Activated T-helper 17 cell treated with anti-CD3 and anti-CD28 coated beads, Interleukin-2, amount 50 U/mL, for 72 hours (primary cell): ENCODE measurements at regions not wholly inside any gene's neighbourhood (a gene's known extent, or its start where the extent isn't known, plus 50 kb on each side); places are given as distances from the start of the nearest gene placed in this dataset.

Source experiments
- ATAC-seq: fragments of 150-1000 bp; cut with Tn5 transposase; replicated peaks from 2 replicates; pipeline ENCODE4 v1.10.0; 2021; ENCODE audit warnings: mild to moderate bottlenecking, moderate library complexity
- H3K27ac Mint-ChIP-seq: one replicate; pipeline ENCODE4 v1.8.0; 2022; ENCODE audit warnings: mixed read lengths
- H3K27me3 Mint-ChIP-seq: one replicate; pipeline ENCODE4 v1.8.0; 2022; ENCODE audit warnings: mixed read lengths
- H3K36me3 Mint-ChIP-seq: one replicate; pipeline ENCODE4 v1.8.0; 2022; ENCODE audit warnings: low read depth, mild to moderate bottlenecking, mixed read lengths
- H3K4me1 Mint-ChIP-seq: one replicate; pipeline ENCODE4 v1.8.0; 2022; ENCODE audit warnings: mixed read lengths
- H3K4me3 Mint-ChIP-seq: one replicate; pipeline ENCODE4 v1.8.0; 2022; ENCODE audit warnings: mild to moderate bottlenecking, mixed read lengths
- H3K9me3 Mint-ChIP-seq: one replicate; pipeline ENCODE4 v1.8.0; 2022; ENCODE audit warnings: mixed read lengths

DNA sequence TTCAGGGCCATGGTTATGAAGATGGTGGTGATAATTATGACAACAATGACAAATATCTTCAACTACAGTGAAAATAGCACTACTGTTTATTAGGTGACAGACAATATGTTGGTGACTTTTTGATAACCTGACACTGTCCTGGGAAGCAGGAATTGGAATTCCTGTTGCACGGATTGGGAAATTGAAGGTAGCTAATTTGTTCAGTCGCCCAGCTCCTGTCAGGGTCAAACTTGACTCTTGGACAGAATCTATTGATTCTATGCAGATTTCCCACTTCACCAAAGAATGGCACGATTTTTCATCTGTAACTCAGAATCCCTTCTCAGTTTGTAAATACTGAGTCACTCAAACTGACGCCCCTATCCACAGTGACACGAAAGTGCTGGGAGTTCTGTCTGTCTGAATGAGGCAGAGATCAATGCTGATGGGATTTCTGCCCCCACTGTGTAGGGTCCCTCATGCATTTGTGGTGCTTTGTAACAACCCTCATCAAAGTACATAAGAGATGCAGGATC lies 779.5 kb upstream of the ID2 start:
- Mint-ChIP-seq H3K4me1 (peaks cover 7% of the 10 kb centered on the region), H3K4me3 (no peak overlapping the region), H3K9me3 (no peaks in the 10 kb centered on the region), H3K27ac (no peak overlapping the region), H3K36me3 (no peaks in the 10 kb centered on the region), H3K27me3 (peaks cover 22% of the 10 kb centered on the region)
- no peak for ATAC-seq

DNA sequence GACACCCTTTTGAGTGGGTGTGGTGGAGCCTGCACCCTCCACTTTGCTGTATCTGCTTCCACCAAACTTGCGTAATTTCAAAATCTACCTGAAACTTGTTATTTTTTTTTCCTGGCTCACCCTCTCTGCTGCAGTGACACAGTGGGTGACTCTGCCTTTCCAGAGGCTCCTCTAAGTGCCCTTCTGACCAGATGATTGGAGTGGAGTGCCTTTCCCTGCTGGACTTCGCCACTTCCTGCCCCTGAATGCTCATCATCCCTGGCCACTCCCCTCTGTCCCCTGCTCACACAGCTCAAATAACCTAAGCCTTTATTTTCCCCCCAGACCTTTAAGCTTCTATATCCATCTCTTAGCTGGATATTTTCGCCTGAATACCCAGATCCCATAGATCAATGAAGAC lies 777.5 kb upstream of the ID2 start:
- no peak for ATAC-seq
- Mint-ChIP-seq H3K4me1 (peaks cover 3% of the 10 kb centered on the region), H3K9me3 (no peaks in the 10 kb centered on the region), H3K27ac (no peak overlapping the region), H3K27me3 (peaks cover 16% of the 10 kb centered on the region), H3K4me3 (no peak overlapping the region), H3K36me3 (no peaks in the 10 kb centered on the region)

DNA sequence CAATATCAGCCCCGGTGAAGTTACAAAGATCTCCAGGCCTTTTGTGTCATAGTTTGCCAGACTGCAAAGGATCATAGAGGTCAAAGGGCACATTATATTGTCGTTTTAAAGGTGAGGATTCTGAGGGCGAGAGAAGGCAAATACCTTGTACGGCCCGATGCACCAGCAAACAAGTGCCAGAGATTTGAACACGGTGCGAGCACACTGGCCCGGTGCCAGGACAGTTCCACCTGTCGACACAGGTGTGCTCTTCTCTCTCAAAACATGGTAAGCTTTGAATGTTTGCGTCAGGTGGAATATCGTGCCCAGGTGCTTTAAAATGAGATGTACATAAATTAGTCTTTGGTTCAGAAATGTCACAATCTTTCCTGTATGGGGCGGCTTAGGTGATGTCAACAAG lies 776.1 kb upstream of the ID2 start:
- Mint-ChIP-seq H3K27me3 (peaks cover 16% of the 10 kb centered on the region), H3K27ac (no peak overlapping the region), H3K36me3 (no peaks in the 10 kb centered on the region), H3K4me3 (no peak overlapping the region), H3K4me1 (no peaks in the 10 kb centered on the region), H3K9me3 (no peaks in the 10 kb centered on the region)
- ATAC-seq = no peak

DNA sequence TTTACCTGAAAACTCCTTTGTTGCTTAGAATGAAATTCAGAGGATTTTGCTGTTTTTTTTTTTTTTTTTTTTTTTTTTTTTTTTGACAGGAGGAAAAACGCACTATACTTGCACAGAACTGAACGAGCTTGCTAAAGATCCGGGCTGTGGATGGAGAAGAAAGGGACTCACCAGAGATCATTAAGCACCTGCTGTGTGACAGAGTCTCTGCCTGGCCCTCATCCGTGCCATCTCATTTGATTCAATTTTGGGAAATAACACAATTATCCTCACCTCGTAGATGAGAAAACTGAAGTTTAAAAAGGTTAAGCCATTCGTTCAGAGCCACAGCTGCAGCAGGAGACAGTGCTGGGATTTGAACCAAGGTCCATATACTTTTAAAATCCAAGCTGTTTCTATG lies 775.4 kb upstream of the ID2 start:
- Mint-ChIP-seq H3K9me3 (no peaks in the 10 kb centered on the region), H3K27me3 (peaks cover 16% of the 10 kb centered on the region), H3K4me3 (no peak overlapping the region), H3K27ac (no peak overlapping the region), H3K4me1 (no peaks in the 10 kb centered on the region), H3K36me3 (no peaks in the 10 kb centered on the region)
- no peak for ATAC-seq

DNA sequence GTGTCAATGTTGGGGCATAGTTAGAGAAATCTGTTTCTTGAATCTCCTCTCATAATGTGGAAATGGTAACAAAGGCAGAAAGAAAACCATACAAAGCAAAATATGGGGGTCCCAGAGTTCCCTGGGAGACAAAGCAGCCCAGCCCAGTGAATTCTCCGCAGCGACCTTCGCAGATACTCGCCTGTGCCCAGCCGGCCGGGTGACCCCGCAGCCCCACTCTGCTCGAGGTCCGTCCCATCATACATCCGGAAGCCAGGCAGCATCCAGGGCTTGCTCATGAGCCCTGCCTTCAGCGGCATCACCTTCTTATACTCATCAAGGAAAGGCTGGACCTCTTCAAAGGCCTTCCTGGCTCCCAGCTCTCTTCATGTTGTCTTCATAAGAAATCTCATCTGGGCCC lies 774.8 kb upstream of the ID2 start:
- H3K27ac Mint-ChIP-seq = no peak overlapping the region
- no peak overlapping the region for H3K4me3 Mint-ChIP-seq
- no peak for ATAC-seq
- peaks cover 16% of the 10 kb centered on the region for H3K27me3 Mint-ChIP-seq
- no peaks in the 10 kb centered on the region for H3K9me3 Mint-ChIP-seq
- H3K36me3 Mint-ChIP-seq = no peaks in the 10 kb centered on the region
- no peaks in the 10 kb centered on the region for H3K4me1 Mint-ChIP-seq

DNA sequence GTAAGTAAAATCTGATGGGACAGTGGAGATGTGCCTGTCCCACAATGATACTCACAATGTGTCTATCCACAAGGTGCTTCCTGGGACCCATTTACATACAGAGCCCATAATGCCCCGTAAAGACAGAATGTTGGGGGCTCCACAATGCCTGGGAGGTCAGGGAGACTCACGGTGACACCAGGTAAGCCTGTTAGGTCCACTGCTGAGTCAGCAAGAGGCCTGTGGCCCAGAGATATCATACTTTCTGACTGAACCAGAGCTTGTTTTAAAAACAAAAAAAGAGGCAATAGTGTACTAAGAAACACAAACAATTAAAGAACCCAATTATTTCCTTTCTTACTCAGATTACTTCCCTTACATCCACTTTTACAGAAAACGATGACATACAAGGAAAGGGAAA lies 771.1 kb upstream of the ID2 start:
- Mint-ChIP-seq H3K9me3 (no peaks in the 10 kb centered on the region), H3K4me1 (no peaks in the 10 kb centered on the region), H3K27ac (no peak overlapping the region), H3K4me3 (no peak overlapping the region), H3K27me3 (no peaks in the 10 kb centered on the region), H3K36me3 (no peaks in the 10 kb centered on the region)
- ATAC-seq = no peak

DNA sequence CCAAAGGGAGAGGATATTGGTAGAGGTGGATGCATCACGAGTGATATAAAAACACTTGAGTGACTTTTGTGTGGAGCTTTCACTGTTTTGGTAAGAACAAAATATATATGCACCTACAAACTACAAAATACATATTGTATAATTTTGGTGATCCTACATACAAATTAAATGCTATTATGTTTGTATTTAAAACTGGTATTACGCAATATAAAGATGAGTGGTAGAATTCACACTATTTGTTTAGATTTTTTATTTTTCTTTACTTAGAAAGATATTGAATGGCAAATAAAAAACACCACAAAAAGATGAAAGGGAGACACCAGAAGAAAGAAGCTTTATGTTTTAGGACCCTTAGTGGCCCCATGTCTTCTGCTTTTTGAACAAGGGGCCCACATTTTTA lies 770.7 kb upstream of the ID2 start:
- no peaks in the 10 kb centered on the region for H3K36me3 Mint-ChIP-seq
- no peaks in the 10 kb centered on the region for H3K9me3 Mint-ChIP-seq
- H3K27me3 Mint-ChIP-seq = no peaks in the 10 kb centered on the region
- H3K4me1 Mint-ChIP-seq = no peaks in the 10 kb centered on the region
- no peak for ATAC-seq
- H3K4me3 Mint-ChIP-seq = no peak overlapping the region
- no peak overlapping the region for H3K27ac Mint-ChIP-seq

DNA sequence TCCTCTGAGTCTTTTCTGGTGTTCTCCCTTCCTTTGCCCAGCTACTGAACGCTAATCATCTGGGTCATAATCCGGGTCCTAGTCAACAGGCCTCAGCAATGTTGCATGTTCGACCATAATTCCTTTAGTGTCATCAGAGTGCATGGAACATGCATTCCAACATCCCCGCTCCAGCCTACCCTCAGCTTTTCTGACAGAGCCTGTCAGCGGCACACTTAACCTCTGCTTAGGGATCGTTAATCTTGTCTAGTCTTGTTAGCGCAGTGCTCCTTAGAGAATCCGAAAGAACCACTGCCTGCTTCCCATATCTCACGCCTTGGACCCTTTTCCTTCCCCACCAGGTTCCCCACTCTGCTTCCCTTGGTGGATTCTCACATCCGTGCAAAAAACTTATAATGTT lies 767.9 kb upstream of the ID2 start:
- no peak overlapping the region for H3K27ac Mint-ChIP-seq
- no peaks in the 10 kb centered on the region for H3K9me3 Mint-ChIP-seq
- no peaks in the 10 kb centered on the region for H3K4me1 Mint-ChIP-seq
- H3K36me3 Mint-ChIP-seq = no peaks in the 10 kb centered on the region
- ATAC-seq = no peak
- H3K27me3 Mint-ChIP-seq = no peaks in the 10 kb centered on the region
- H3K4me3 Mint-ChIP-seq = no peak overlapping the region

DNA sequence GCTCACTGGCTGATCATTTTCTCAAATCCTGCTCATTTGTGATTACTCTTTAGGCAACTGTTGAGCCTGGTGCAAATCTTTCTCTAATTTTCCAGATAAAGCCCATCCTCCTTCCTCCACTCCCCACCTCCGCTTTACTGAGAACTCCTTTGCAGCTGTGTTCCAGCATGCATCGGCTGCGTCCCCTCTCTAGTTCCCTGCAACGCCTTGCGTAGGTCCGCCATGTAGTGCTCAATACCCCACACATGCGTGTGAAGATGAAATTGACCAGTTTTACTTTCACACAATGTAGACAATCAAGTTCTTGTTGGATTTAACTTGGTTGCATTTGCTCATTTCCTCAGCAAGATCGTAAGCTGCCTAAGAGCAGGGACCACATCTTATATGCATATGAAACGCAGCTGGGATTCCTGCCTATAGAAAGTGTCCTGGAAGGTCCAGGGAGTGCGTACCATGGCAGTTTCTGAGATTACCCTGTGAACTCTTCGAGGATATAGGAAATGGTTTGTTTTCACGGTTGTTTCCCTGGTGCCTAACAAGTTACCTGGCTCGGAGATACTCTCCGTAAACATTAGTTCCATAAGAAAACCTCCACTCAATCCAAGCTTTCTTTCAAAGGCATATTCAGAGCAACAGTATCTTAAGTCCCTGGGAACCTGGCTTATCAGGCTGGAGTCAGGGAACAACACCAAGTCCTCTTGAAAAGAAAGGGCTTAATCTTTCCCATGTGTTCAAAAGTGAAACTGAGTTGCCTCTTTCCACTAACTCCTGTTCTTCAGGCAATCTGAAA lies 766.4 kb upstream of the ID2 start:
- no peaks in the 10 kb centered on the region for H3K27me3 Mint-ChIP-seq
- no peak overlapping the region for H3K4me3 Mint-ChIP-seq
- H3K36me3 Mint-ChIP-seq = no peaks in the 10 kb centered on the region
- H3K27ac Mint-ChIP-seq = no peak overlapping the region
- no peak for ATAC-seq
- no peaks in the 10 kb centered on the region for H3K9me3 Mint-ChIP-seq
- H3K4me1 Mint-ChIP-seq = no peaks in the 10 kb centered on the region

DNA sequence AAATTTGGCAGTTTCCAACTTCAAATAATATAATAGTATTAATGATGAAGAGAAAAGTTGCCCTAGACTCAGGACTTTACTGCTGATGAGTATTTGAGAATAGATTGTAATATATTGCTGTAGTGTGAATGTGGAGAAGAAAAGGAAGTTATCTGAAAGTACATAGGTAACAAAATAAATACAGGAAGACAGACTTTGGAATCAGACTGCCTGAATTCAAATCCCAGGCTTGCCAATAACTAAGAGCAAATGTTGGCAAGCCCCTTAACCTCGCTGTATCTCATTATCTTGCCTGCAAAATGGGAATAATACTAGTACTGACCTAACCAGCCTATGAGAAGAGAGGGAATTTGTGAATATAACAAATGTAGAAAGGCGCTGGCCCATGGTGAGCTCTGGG lies 765.2 kb upstream of the ID2 start:
- no peaks in the 10 kb centered on the region for H3K4me1 Mint-ChIP-seq
- no peaks in the 10 kb centered on the region for H3K27me3 Mint-ChIP-seq
- H3K9me3 Mint-ChIP-seq = no peaks in the 10 kb centered on the region
- H3K36me3 Mint-ChIP-seq = no peaks in the 10 kb centered on the region
- ATAC-seq = no peak
- H3K27ac Mint-ChIP-seq = no peak overlapping the region
- H3K4me3 Mint-ChIP-seq = no peak overlapping the region

DNA sequence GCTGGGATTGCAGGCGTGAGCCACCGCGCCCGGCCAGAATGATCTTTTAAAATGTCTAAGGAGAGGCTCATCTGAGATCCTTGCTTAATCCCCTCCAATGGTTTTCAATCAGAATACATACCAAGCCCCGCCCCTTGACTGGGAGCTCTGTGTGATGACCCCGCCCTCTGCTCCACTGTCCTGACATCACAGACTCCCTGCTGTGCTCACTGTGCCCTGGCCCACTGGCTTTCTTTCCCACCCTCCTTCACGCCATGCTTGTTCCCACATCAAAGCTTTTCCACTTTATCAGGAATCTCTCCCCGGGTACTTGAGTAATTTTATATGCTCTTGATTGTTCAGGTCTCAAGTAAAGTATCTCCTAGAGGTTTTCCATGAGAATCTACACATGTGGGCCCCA lies 762.3 kb upstream of the ID2 start:
- ATAC-seq = no peak
- no peaks in the 10 kb centered on the region for H3K9me3 Mint-ChIP-seq
- no peak overlapping the region for H3K27ac Mint-ChIP-seq
- H3K27me3 Mint-ChIP-seq = no peaks in the 10 kb centered on the region
- H3K36me3 Mint-ChIP-seq = no peaks in the 10 kb centered on the region
- no peaks in the 10 kb centered on the region for H3K4me1 Mint-ChIP-seq
- H3K4me3 Mint-ChIP-seq = no peak overlapping the region

DNA sequence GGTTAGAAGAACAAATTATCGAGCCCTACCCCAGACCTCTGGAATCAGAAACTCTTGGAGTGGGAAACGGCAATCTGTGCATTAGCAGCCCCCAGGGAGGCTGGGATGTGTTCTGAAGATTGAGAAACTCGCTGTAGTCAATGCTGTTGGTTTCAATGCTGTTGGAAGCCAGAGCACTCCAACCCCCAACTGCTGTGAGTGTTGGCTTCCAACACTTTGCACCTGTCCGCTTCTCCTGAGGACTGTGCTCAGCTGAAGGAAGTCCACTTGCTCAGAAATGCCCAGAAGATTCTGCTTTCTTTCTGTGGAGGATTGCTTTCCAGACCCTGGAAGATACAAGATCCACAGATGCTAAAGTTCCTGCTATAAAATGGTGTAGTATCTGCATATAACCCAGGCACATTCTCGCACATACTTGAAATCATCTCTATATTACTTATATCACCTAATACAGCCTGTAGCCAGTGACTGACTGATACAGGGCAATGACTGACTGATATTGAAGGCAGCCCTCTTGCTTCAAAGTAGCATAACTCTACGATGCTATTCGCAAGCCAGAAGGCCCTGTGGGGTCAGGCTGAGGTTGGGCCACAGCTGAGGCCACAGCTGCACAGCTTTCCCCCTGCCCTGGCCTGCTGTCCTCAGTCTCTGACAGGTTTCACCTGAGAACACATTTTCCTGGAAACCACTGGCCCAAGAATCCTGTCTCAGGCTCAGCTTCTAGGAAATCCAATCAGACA lies 757.7 kb upstream of the ID2 start:
- Mint-ChIP-seq H3K27me3 (peaks cover 3% of the 10 kb centered on the region), H3K27ac (no peak overlapping the region), H3K4me1 (no peaks in the 10 kb centered on the region), H3K36me3 (no peaks in the 10 kb centered on the region), H3K4me3 (peak overlapping the region; percentile 9), H3K9me3 (peaks cover 1% of the 10 kb centered on the region)
- ATAC-seq = peak; percentile 54

DNA sequence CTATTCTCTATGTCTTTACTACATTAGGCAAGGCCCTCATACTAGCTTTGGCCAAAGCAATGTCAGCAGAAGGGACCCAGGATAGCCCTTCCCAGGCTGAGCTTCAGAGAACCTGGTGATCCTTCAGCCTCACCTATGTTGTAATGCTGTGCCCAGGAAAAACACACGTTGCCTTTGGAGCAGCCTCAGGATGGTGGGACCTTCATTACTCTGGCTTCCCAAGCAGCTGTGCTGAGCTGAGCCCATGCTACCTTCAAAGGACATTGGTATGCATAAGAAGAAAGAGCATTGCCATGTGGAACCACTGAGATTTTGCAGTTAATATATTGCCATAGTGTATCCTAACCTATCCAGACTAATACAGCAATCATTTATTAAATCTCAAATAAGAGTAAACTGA lies 756.4 kb upstream of the ID2 start:
- Mint-ChIP-seq H3K27me3 (peaks cover 3% of the 10 kb centered on the region), H3K27ac (no peak overlapping the region), H3K36me3 (no peaks in the 10 kb centered on the region), H3K4me1 (peaks cover under 1% of the 10 kb centered on the region), H3K9me3 (peaks cover 4% of the 10 kb centered on the region), H3K4me3 (no peak overlapping the region)
- no peak for ATAC-seq

DNA sequence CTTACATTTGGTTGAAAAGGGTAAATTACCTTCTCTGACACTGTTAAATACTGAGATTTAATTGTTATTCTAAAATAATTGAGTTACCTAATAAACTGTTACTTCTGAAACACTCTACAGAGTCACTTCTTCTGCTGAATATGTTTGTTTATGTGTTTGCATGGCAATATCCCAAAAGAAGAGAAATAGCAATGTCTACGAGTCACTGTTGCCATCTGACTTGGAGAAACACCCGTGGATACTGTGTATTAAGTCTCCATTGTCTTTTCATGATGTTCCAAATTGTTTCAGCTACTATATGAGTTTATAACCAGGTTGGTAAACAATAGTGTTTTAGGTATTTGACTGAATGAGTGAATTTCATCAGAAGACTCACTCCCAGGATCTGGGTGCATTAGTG lies 754.2 kb upstream of the ID2 start:
- ATAC-seq = no peak
- peaks cover 18% of the 10 kb centered on the region for H3K4me1 Mint-ChIP-seq
- H3K9me3 Mint-ChIP-seq = peaks cover 4% of the 10 kb centered on the region
- no peaks in the 10 kb centered on the region for H3K36me3 Mint-ChIP-seq
- H3K4me3 Mint-ChIP-seq = no peak overlapping the region
- H3K27ac Mint-ChIP-seq = no peak overlapping the region
- peaks cover 3% of the 10 kb centered on the region for H3K27me3 Mint-ChIP-seq

DNA sequence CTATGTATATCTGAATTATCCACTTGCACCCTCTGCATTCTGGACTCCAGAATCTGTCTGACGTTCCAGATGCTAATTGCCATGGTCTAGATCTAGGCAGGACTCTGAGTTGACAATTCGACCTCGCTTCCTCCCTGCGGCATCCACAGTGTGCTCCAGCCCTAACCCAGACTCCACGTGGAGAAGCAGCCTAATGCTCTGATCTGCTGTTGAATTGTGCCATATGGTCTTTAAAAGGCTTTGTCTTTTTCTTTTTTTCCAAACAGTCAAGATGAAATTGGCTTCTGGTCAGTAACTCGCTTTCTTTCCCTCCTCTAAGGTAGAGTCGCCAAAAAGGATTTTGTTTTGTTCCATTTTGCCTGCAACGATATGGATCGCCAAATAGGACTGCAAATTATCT lies 752.6 kb upstream of the ID2 start:
- H3K27ac Mint-ChIP-seq = no peak overlapping the region
- no peak for ATAC-seq
- H3K36me3 Mint-ChIP-seq = no peaks in the 10 kb centered on the region
- no peak overlapping the region for H3K4me3 Mint-ChIP-seq
- H3K27me3 Mint-ChIP-seq = peaks cover 3% of the 10 kb centered on the region
- peaks cover 26% of the 10 kb centered on the region for H3K4me1 Mint-ChIP-seq
- H3K9me3 Mint-ChIP-seq = peaks cover 10% of the 10 kb centered on the region
